ENCODE measurements at regions not wholly inside any gene's neighbourhood (a gene's known extent, or its start where the extent isn't known, plus 50 kb on each side); places are given as distances from the start of the nearest gene placed in this dataset.

- H2BK12ac ChIP-seq (ENCODE audit: insufficient read length, low read depth, low read length): no peak overlapping the region
- Mint-ChIP-seq H3K4me1 (no peaks in the 10 kb centered on the region), H3K27me3 (ENCODE audit: low read depth) (peaks cover 2% of the 10 kb centered on the region; the same call in 1 of the 2 replicates), H3K9me3 (peaks cover 39 to 61% of the 10 kb centered on the region in 2 experiments), H3K27ac (no peak overlapping the region), H3K4me3 (no peak overlapping the region), H3K36me3 (ENCODE audit: insufficient read depth in 1 of 3, low read depth in 3 of 3) (no peaks in the 10 kb centered on the region; a peak in 1 of 7 replicates)
- DNase-seq: no peak
- H2BK5ac ChIP-seq (ENCODE audit: insufficient read length, low read length): no peak overlapping the region
- no peak overlapping the region for H3K18ac ChIP-seq (ENCODE audit: insufficient read length, low read depth, low read length)
- H3K9me3 ChIP-seq (ENCODE audit: control insufficient read depth, low read depth, low read length): no peaks in the 10 kb centered on the region
- H3T11ph ChIP-seq (ENCODE audit: low read length): no peak overlapping the region
- H3K23ac ChIP-seq (ENCODE audit: insufficient read length, low read depth, low read length): no peak overlapping the region
- no CpG with 5 or more reads among the region's 1 CpG for WGBS (ENCODE audit: extremely low coverage, insufficient read length, low lambda C conversion rate)
- H2BK20ac ChIP-seq (ENCODE audit: low read depth, low read length, poor library complexity, severe bottlenecking): no peak overlapping the region
- no peak overlapping the region for H2BK15ac ChIP-seq (ENCODE audit: low read depth, low read length)
- no peak overlapping the region for H3K56ac ChIP-seq (ENCODE audit: insufficient read length, low read depth, low read length)
- H3K4me2 ChIP-seq (ENCODE audit: insufficient read depth, insufficient read length, low read length): no peak overlapping the region
- H3K27me3 ChIP-seq (ENCODE audit: insufficient read depth, low read length): no peaks in the 10 kb centered on the region
- H3K4me1 ChIP-seq (ENCODE audit: insufficient read depth, low read length): no peaks in the 10 kb centered on the region
- no peak overlapping the region for H3K4ac ChIP-seq (ENCODE audit: low read depth, low read length)
- H2BK120ac ChIP-seq (ENCODE audit: low read depth, low read length, poor library complexity, severe bottlenecking): no peak overlapping the region
- H3K27ac ChIP-seq (ENCODE audit: insufficient read length, low read depth, low read length): no peak overlapping the region
- H4K91ac ChIP-seq (ENCODE audit: insufficient read length, low read depth, low read length): no peak overlapping the region
- H2AK5ac ChIP-seq (ENCODE audit: insufficient read length, low read length): no peak overlapping the region
- no peak overlapping the region for H4K5ac ChIP-seq (ENCODE audit: insufficient read length, low read depth, low read length)
- no peaks in the 10 kb centered on the region for H3K79me1 ChIP-seq (ENCODE audit: insufficient read depth, low read depth, low read length, poor library complexity, severe bottlenecking)
- no peak overlapping the region for H4K8ac ChIP-seq (replicated peaks; ENCODE audit: insufficient read length, low read depth, low read length)
- no peak overlapping the region for H2AFZ ChIP-seq (ENCODE audit: low read length)
- no peak for TF ChIP-seq CTCF (conservative IDR thresholded peaks at IDR 0.05)
- no peaks in the 10 kb centered on the region for H4K20me1 ChIP-seq (ENCODE audit: control insufficient read depth, insufficient read depth, insufficient read length)
- H3K23me2 ChIP-seq (ENCODE audit: insufficient read length, low read depth, low read length, poor library complexity, severe bottlenecking): no peaks in the 10 kb centered on the region
- H3K9ac ChIP-seq (ENCODE audit: extremely low read depth, insufficient read length, low read length): no peak overlapping the region
- no peaks in the 10 kb centered on the region for H3K79me2 ChIP-seq (ENCODE audit: insufficient read depth, low read length)
- no peak overlapping the region for H3K14ac ChIP-seq (ENCODE audit: insufficient read depth, low read length)
These were observed 60.2 kb upstream of the HUWE1 start for GRCh38 chrX:53746718-53747117.
